OCI-LY1 (cell line): ENCODE measurements at regions not wholly inside any gene's neighbourhood (a gene's known extent, or its start where the extent isn't known, plus 50 kb on each side); places are given as distances from the start of the nearest gene placed in this dataset.
"Not testable (repeated sequence)": the region's sequence is repeated elsewhere in the genome, so short reads cannot be mapped to it uniquely, and the experiment has no call there.

Experiments used
- H2AFZ ChIP-seq: fragments of 200-600 bp; sonication (generic), shearing (Covaris generic); 2 replicates; pipeline ENCODE4 v1.6.0; 2014; ENCODE audit warnings: antibody characterized with exemption, mild to moderate bottlenecking, low read length
- H3F3A ChIP-seq: fragments of 200-600 bp; sonication (generic), shearing (Covaris generic); 2 replicates; pipeline ENCODE4 v1.6.0; 2014; ENCODE audit warnings: mild to moderate bottlenecking, antibody characterized with exemption, low read length, moderate library complexity; ENCODE audit not compliant: insufficient read depth
- H3K27ac ChIP-seq: fragments of 200-600 bp; sonication (generic); 2 replicates; pipeline ENCODE4 v1.5.1; 2014; ENCODE audit warnings: low read length, mixed run types, mild to moderate bottlenecking, low read depth; ENCODE audit not compliant: poor library complexity, severe bottlenecking
- H3K27me3 ChIP-seq: fragments of 200-600 bp; sonication (generic); 2 replicates; pipeline ENCODE4 v1.6.0; 2014; ENCODE audit warnings: antibody characterized with exemption, mild to moderate bottlenecking, low read length, moderate library complexity; ENCODE audit not compliant: insufficient read depth
- H3K36me3 ChIP-seq: fragments of 200-600 bp; sonication (generic); 2 replicates; pipeline ENCODE4 v1.6.1; 2014; ENCODE audit warnings: mild to moderate bottlenecking, antibody characterized with exemption, low read length, moderate library complexity, mixed read lengths; ENCODE audit not compliant: insufficient read depth
- H3K4me1 ChIP-seq: fragments of 200-600 bp; sonication (generic); 2 replicates; pipeline ENCODE4 v1.5.1; 2014; ENCODE audit warnings: mild to moderate bottlenecking, low read length, moderate library complexity; ENCODE audit not compliant: insufficient read depth, severe bottlenecking
- H3K4me2 ChIP-seq: fragments of 200-600 bp; sonication (generic), shearing (Covaris generic); 2 replicates; pipeline ENCODE4 v1.6.1; 2014; ENCODE audit warnings: low read length
- H3K4me3 ChIP-seq: fragments of 200-600 bp; sonication (generic); 2 replicates; pipeline ENCODE4 v1.5.1; 2014; ENCODE audit warnings: low read length, low read depth, mild to moderate bottlenecking, mixed read lengths; ENCODE audit not compliant: poor library complexity, severe bottlenecking
- H3K79me2 ChIP-seq: fragments of 200-600 bp; shearing (Covaris generic); 2 replicates; pipeline ENCODE4 v1.6.1; 2016; ENCODE audit warnings: mixed run types, low read length, mixed read lengths; ENCODE audit not compliant: insufficient read depth
- H3K9ac ChIP-seq: fragments of 200-600 bp; sonication (generic), shearing (Covaris generic); 2 replicates; pipeline ENCODE4 v1.6.1; 2014; ENCODE audit warnings: mild to moderate bottlenecking, low read length, mixed read lengths
- H3K9me2 ChIP-seq: fragments of 200-600 bp; sonication (generic), shearing (Covaris generic); 2 replicates; pipeline ENCODE4 v1.6.1; 2014; ENCODE audit warnings: low read depth, mild to moderate bottlenecking, low read length, mixed read lengths
- H3K9me3 ChIP-seq: fragments of 200-600 bp; shearing (Covaris generic); 2 replicates; pipeline ENCODE4 v1.6.1; 2014; ENCODE audit warnings: low read length, mixed read lengths
- H4K20me1 ChIP-seq: fragments of 200-600 bp; sonication (generic), shearing (Covaris generic); 2 replicates; pipeline ENCODE4 v1.6.0; 2016; ENCODE audit warnings: mild to moderate bottlenecking, low read length; ENCODE audit not compliant: insufficient read depth
- CTCF ChIP-seq: fragments of 200-600 bp; sonication (generic), shearing (Covaris generic); IDR thresholded peaks from 2 replicates; pipeline ENCODE4 v1.5.1; 2017; ENCODE audit warnings: mild to moderate bottlenecking, antibody characterized with exemption, low read length, moderate library complexity, mixed read lengths
- EZH2 ChIP-seq: fragments of 200-600 bp; sonication (generic), shearing (Covaris generic); IDR thresholded peaks from 2 replicates; pipeline ENCODE4 v1.8.0; 2017; ENCODE audit warnings: borderline replicate concordance, mixed run types, mild to moderate bottlenecking, antibody characterized with exemption, low read length, moderate library complexity, mixed read lengths

- H3K9me2 ChIP-seq: no peaks in the 10 kb centered on the region
- no peaks in the 10 kb centered on the region for H3K79me2 ChIP-seq
- no peaks in the 10 kb centered on the region for H3F3A ChIP-seq
- no peak overlapping the region for H3K9ac ChIP-seq
- TF ChIP-seq CTCF (no peak), EZH2 (no peak)
- no peaks in the 10 kb centered on the region for H4K20me1 ChIP-seq
- H3K36me3 ChIP-seq: no peaks in the 10 kb centered on the region
- H3K4me1 ChIP-seq: no peaks in the 10 kb centered on the region
- no peak overlapping the region for H3K4me3 ChIP-seq
- no peak overlapping the region for H2AFZ ChIP-seq
- H3K27ac ChIP-seq: no peak overlapping the region
- H3K27me3 ChIP-seq: no peaks in the 10 kb centered on the region
- H3K9me3 ChIP-seq: no peaks in the 10 kb centered on the region
- H3K4me2 ChIP-seq: no peak overlapping the region
Measured at GRCh38 chr4:138774940-138775339, 240.6 kb upstream of the NOCT start.

GRCh38 chr4:138774125-138774524 lies 241.5 kb upstream of the NOCT start:
- not testable (repeated sequence) for H3K9ac ChIP-seq, H2AFZ ChIP-seq, H3K36me3 ChIP-seq, H3K79me2 ChIP-seq, H3F3A ChIP-seq, H3K4me2 ChIP-seq, H3K27ac ChIP-seq, H3K9me2 ChIP-seq, H3K27me3 ChIP-seq, H3K4me3 ChIP-seq, H3K9me3 ChIP-seq, H4K20me1 ChIP-seq, H3K4me1 ChIP-seq

GRCh38 chr4:138773321-138773720 lies 242.3 kb upstream of the NOCT start:
- H3K27me3 ChIP-seq: no peaks in the 10 kb centered on the region
- no peak overlapping the region for H3K9ac ChIP-seq
- no peaks in the 10 kb centered on the region for H3K9me3 ChIP-seq
- H3K4me1 ChIP-seq: no peaks in the 10 kb centered on the region
- H3K79me2 ChIP-seq: no peaks in the 10 kb centered on the region
- H2AFZ ChIP-seq: no peak overlapping the region
- no peaks in the 10 kb centered on the region for H4K20me1 ChIP-seq
- H3K4me2 ChIP-seq: no peak overlapping the region
- no peak overlapping the region for H3K27ac ChIP-seq
- H3F3A ChIP-seq: no peaks in the 10 kb centered on the region
- TF ChIP-seq EZH2 (no peak), CTCF (no peak)
- no peaks in the 10 kb centered on the region for H3K9me2 ChIP-seq
- H3K4me3 ChIP-seq: no peak overlapping the region
- H3K36me3 ChIP-seq: no peaks in the 10 kb centered on the region

- H3K27ac ChIP-seq: no peak overlapping the region
- no peaks in the 10 kb centered on the region for H4K20me1 ChIP-seq
- no peak overlapping the region for H3K4me3 ChIP-seq
- no peaks in the 10 kb centered on the region for H3K9me3 ChIP-seq
- no peaks in the 10 kb centered on the region for H3K36me3 ChIP-seq
- no peaks in the 10 kb centered on the region for H3K27me3 ChIP-seq
- no peak overlapping the region for H2AFZ ChIP-seq
- no peak overlapping the region for H3K4me2 ChIP-seq
- H3K9ac ChIP-seq: no peak overlapping the region
- H3K4me1 ChIP-seq: no peaks in the 10 kb centered on the region
- H3F3A ChIP-seq: no peaks in the 10 kb centered on the region
- H3K9me2 ChIP-seq: no peaks in the 10 kb centered on the region
- H3K79me2 ChIP-seq: no peaks in the 10 kb centered on the region
- TF ChIP-seq CTCF (no peak), EZH2 (no peak)
Measured at GRCh38 chr4:138772366-138772765, 243.2 kb upstream of the NOCT start.
